ENCODE measurements at regions not wholly inside any gene's neighbourhood (a gene's known extent, or its start where the extent isn't known, plus 50 kb on each side); places are given as distances from the start of the nearest gene placed in this dataset.

- H3K9me3 Mint-ChIP-seq (ENCODE audit: unreplicated experiment): no peaks in the 10 kb centered on the region
- POLR2A ChIA-PET: interaction anchor here (0.6 kb wide), 1 partner anchor 47 kb away, joined by 3 read pairs; no protein-coding TSS in a partner anchor
- Histone ChIP-seq H3K27me3 (replicated peaks; ENCODE audit: control insufficient read depth, insufficient read depth, low read length) (no peaks in the 10 kb centered on the region), H3K9me3 (no peaks in the 10 kb centered on the region), H3K36me3 (ENCODE audit: control insufficient read depth, insufficient read depth, low read length) (no peaks in the 10 kb centered on the region), H3K4me3 (ENCODE audit: low read depth, low read length) (no peak overlapping the region), H3K4me1 (peaks cover 18% of the 10 kb centered on the region)
- H3K27ac Mint-ChIP-seq (ENCODE audit: unreplicated experiment): no peak overlapping the region
- TF ChIP-seq, protein P1, sequence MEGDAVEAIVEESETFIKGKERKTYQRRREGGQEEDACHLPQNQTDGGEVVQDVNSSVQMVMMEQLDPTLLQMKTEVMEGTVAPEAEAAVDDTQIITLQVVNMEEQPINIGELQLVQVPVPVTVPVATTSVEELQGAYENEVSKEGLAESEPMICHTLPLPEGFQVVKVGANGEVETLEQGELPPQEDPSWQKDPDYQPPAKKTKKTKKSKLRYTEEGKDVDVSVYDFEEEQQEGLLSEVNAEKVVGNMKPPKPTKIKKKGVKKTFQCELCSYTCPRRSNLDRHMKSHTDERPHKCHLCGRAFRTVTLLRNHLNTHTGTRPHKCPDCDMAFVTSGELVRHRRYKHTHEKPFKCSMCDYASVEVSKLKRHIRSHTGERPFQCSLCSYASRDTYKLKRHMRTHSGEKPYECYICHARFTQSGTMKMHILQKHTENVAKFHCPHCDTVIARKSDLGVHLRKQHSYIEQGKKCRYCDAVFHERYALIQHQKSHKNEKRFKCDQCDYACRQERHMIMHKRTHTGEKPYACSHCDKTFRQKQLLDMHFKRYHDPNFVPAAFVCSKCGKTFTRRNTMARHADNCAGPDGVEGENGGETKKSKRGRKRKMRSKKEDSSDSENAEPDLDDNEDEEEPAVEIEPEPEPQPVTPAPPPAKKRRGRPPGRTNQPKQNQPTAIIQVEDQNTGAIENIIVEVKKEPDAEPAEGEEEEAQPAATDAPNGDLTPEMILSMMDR (IDR thresholded peaks at IDR 0.05; ENCODE audit: insufficient read depth in 1 of 2, low read depth in 1 of 2, low read length in 1 of 2, severe bottlenecking in 1 of 2, unreplicated experiment in 1 of 2): no peak
- CTCF ChIA-PET: interaction anchor here (0.6 kb wide), 2 partner anchors 72 to 287 kb away, joined by 3 read pairs; no protein-coding TSS in a partner anchor
- intact Hi-C loops (cut with micrococcal nuclease; ENCODE audit: unreplicated experiment): no loop called here
- peaks cover 21% of the 10 kb centered on the region for H3K4me1 Mint-ChIP-seq (ENCODE audit: low read depth, unreplicated experiment)
- no TSS peak for BruUV-seq (replicated peaks)
- no peaks in the 10 kb centered on the region for H3K27me3 Mint-ChIP-seq (ENCODE audit: insufficient read depth, unreplicated experiment)
- H3K36me3 Mint-ChIP-seq (ENCODE audit: insufficient read depth, unreplicated experiment): no peaks in the 10 kb centered on the region
- no peak overlapping the region for H3K4me3 Mint-ChIP-seq (ENCODE audit: unreplicated experiment)
- no peak for DNase-seq
Observed at GRCh38 chr20:1806456-1806855, 88.8 kb upstream of the SIRPA start.

GRCh38 chr20:1805816-1806215 lies 89.4 kb upstream of the SIRPA start:
- Histone ChIP-seq H3K27me3 (replicated peaks; ENCODE audit: control insufficient read depth, insufficient read depth, low read length) (no peaks in the 10 kb centered on the region), H3K4me3 (ENCODE audit: low read depth, low read length) (no peak overlapping the region), H3K36me3 (ENCODE audit: control insufficient read depth, insufficient read depth, low read length) (no peaks in the 10 kb centered on the region), H3K9me3 (no peaks in the 10 kb centered on the region), H3K4me1 (peaks cover 18% of the 10 kb centered on the region)
- Mint-ChIP-seq H3K36me3 (ENCODE audit: insufficient read depth, unreplicated experiment) (no peaks in the 10 kb centered on the region), H3K4me1 (ENCODE audit: low read depth, unreplicated experiment) (peaks cover 21% of the 10 kb centered on the region), H3K27me3 (ENCODE audit: insufficient read depth, unreplicated experiment) (no peaks in the 10 kb centered on the region), H3K9me3 (ENCODE audit: unreplicated experiment) (no peaks in the 10 kb centered on the region), H3K4me3 (ENCODE audit: unreplicated experiment) (no peak overlapping the region), H3K27ac (ENCODE audit: unreplicated experiment) (no peak overlapping the region)
- CTCF ChIA-PET: interaction anchor here (0.6 kb wide), 2 partner anchors 28 to 287 kb away, joined by 3 read pairs; no protein-coding TSS in a partner anchor
- POLR2A ChIA-PET: no interaction called here
- intact Hi-C loops (cut with micrococcal nuclease; ENCODE audit: unreplicated experiment): no loop called here
- no TSS peak for BruUV-seq (replicated peaks)
- TF ChIP-seq, protein P1 (IDR thresholded peaks at IDR 0.05; ENCODE audit: insufficient read depth in 1 of 2, low read depth in 1 of 2, low read length in 1 of 2, severe bottlenecking in 1 of 2, unreplicated experiment in 1 of 2): no peak
- DNase-seq: no peak

- Mint-ChIP-seq H3K27ac (ENCODE audit: unreplicated experiment) (no peak overlapping the region), H3K9me3 (ENCODE audit: unreplicated experiment) (no peaks in the 10 kb centered on the region), H3K4me3 (ENCODE audit: unreplicated experiment) (no peak overlapping the region), H3K27me3 (ENCODE audit: insufficient read depth, unreplicated experiment) (no peaks in the 10 kb centered on the region), H3K4me1 (ENCODE audit: low read depth, unreplicated experiment) (peaks cover 18% of the 10 kb centered on the region), H3K36me3 (ENCODE audit: insufficient read depth, unreplicated experiment) (no peaks in the 10 kb centered on the region)
- peaks cover 18% of the 10 kb centered on the region for H3K4me1 ChIP-seq
- intact Hi-C loops (cut with micrococcal nuclease; ENCODE audit: unreplicated experiment): no loop called here
- ChIA-PET POLR2A (no interaction called here), CTCF (interaction anchor here (0.6 to 1.4 kb wide), 2 partner anchors 28 to 29 kb away, joined by 3 to 5 read pairs; no protein-coding TSS in a partner anchor)
- no peak for DNase-seq
- BruUV-seq (replicated peaks): no TSS peak
- no peaks in the 10 kb centered on the region for H3K27me3 ChIP-seq (replicated peaks; ENCODE audit: control insufficient read depth, insufficient read depth, low read length)
- H3K4me3 ChIP-seq (ENCODE audit: low read depth, low read length): no peak overlapping the region
- H3K36me3 ChIP-seq (ENCODE audit: control insufficient read depth, insufficient read depth, low read length): no peaks in the 10 kb centered on the region
- TF ChIP-seq, protein P1 (IDR thresholded peaks at IDR 0.05; ENCODE audit: insufficient read depth in 1 of 2, low read depth in 1 of 2, low read length in 1 of 2, severe bottlenecking in 1 of 2, unreplicated experiment in 1 of 2): no peak
- H3K9me3 ChIP-seq: no peaks in the 10 kb centered on the region
Observed at GRCh38 chr20:1805161-1805581, 90.0 kb upstream of the SIRPA start.
